Adipose tissue (tissue), 3 donors: ENCODE measurements at regions not wholly inside any gene's neighbourhood (a gene's known extent, or its start where the extent isn't known, plus 50 kb on each side); places are given as distances from the start of the nearest gene placed in this dataset.
"Not testable (repeated sequence)": the region's sequence is repeated elsewhere in the genome, so short reads cannot be mapped to it uniquely, and the experiment has no call there.

Source experiments
- H3K27ac ChIP-seq: one replicate; pipeline ENCODE4 v1.5.1; 2013; ENCODE audit warnings: low read depth, low read length
- WGBS, 3 donors: extraction: QIAGEN DNeasy Blood & Tissue Kit; methylation state at CpG; one replicate each; pipeline ENCODE4 v1.1.7; 2013; 5-methylcytosine and 5-hydroxymethylcytosine counted together
- donor health status: healthy with polysubstance abuse.
- donor health status: Bipolar disorder and iron deficiency.
- donor health status: healthy.

- 45 to 57% (median 45%) methylated on average over 4 of the region's 4 CpGs for WGBS, 3 donors
- H3K27ac ChIP-seq, result no peak overlapping the region
Observed at GRCh38 chr16:63185235-63185780, 1149.1 kb upstream of the CDH8 start.

- H3K27ac ChIP-seq, result no peak overlapping the region
- WGBS, 3 donors, result 51 to 65% (median 56%) methylated on average over 2 of the region's 2 CpGs
Observed at GRCh38 chr16:63183743-63184142, 1147.5 kb upstream of the CDH8 start.

DNA sequence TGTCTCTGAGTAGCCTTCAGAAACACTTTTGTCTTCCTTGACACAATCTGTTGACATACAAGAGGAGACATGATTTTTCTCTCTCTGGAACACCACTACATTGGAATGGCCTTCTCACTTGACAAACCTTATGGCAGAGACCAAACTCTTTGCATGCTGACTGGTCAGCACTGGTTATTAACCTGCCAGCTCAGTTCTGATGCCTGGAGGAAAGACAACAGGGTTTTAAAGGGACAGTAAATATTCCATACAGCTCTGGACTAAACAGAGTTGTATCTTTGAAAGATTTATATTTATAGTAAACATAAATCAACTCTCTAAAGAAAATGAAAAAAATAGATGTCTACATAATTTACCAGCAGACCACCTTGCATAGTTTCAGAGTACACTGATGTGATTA, 1139.1 kb upstream of the CDH8 start:
- no peak overlapping the region for H3K27ac ChIP-seq

GRCh38 chr16:63174801-63175200, 1138.6 kb upstream of the CDH8 start:
- H3K27ac ChIP-seq, result no peak overlapping the region

DNA sequence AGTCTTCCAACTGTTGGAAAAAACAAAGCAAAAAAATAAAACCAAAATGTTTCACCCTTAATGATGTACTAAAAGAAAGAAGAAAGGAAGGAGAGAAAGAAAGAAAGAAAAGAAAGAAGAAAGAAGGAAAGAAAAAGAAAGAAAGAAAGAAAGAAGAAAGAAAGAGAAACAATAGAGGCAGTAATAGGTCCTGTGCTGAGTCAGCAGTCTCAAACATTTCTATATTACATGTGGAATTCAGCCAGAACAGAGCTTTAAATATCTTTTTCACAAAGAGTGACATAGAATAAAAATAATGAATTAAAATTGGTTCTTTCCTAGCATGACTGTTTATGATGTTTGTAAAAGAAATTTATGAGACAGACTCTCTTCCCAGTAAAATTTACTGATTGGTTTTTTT, 1135.3 kb upstream of the CDH8 start:
- H3K27ac ChIP-seq, result no peak overlapping the region

GRCh38 chr16:63169100-63169499, 1132.9 kb upstream of the CDH8 start:
- 78 to 88% (median 82%) methylated on average over 2 of the region's 2 CpGs for WGBS, 3 donors
- no peak overlapping the region for H3K27ac ChIP-seq

DNA sequence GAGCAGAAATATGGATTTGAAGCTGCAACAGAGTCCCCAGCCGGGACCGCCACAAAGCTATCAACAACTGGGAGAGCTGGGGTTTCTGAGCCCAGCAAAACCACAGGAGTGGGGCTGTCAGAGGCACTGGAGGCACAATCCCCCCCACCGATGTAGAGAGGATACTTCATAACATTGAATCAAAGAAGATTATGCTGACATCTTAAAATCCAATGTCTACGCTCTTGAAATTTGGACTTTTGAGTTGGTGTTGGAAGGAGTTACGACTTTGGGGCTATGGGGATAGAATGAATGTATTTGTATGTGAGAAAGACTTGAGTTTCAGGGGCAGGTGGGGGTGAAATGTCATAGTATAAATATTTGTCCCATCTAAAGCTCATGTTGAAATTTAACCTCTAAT, 1121.6 kb upstream of the CDH8 start:
- WGBS, 3 donors, result 82 to 89% (median 87%) methylated on average over 5 of the region's 5 CpGs
- H3K27ac ChIP-seq, result no peak overlapping the region

DNA sequence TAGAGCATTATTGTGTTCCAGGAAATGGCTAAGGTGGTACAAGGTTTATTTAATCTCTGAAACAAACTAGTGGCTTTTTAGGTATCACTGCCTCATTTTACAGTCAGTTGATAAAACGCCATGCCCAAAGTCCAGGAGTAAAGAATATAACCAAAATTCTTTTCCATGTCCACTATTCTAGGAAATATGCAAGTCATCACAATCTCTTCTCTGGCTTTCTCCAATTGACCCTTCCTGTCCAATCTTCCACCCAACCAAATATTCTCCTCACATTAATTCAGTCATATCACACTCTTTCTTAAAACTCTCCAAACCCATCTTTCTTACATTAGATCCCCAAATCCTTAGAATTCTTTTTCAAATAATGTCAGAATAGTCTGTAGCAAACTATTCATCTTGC, 1110.0 kb upstream of the CDH8 start:
- H3K27ac ChIP-seq, result no peak overlapping the region
- WGBS, 3 donors, result 64 to 76% (median 76%) methylated on average over 1 of the region's 1 CpG

DNA sequence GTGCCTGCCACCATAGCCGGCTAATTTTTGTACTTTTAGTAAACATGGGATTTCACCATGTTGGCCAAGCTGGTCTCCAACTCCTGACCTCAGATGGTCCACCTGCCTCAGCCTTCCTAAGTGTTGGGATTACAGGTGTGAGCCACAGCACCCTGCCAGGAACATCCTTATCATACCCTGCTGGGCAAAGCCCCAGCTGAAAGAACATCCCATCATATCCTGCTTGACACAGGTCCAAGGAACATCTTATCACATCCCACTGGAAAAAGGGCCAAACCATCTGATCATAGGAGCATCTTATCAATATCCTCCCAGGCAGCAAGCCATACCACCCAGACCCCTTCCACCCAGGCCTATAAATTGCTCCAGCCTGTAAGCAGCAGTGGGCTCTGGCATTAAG, 1109.2 kb upstream of the CDH8 start:
- WGBS, 3 donors, result 95 to 100% (median 98%) methylated on average over 1 of the region's 1 CpG
- no peak overlapping the region for H3K27ac ChIP-seq

GRCh38 chr16:63135069-63135468, 1098.8 kb upstream of the CDH8 start:
- WGBS, 3 donors, result 73 to 84% (median 75%) methylated on average over 2 of the region's 2 CpGs
- H3K27ac ChIP-seq, result no peak overlapping the region

GRCh38 chr16:63131503-63131902, 1095.3 kb upstream of the CDH8 start:
- WGBS, 3 donors, result 76 to 86% (median 83%) methylated on average over 2 of the region's 2 CpGs
- H3K27ac ChIP-seq, result no peak overlapping the region

- WGBS, 3 donors, result 90 to 92% (median 91%) methylated on average over 4 of the region's 4 CpGs
- H3K27ac ChIP-seq, result no peak overlapping the region
Observed at GRCh38 chr16:63130942-63131341, 1094.7 kb upstream of the CDH8 start.

GRCh38 chr16:63129411-63130125, 1093.3 kb upstream of the CDH8 start:
- WGBS, 3 donors, result 95 to 97% (median 96%) methylated on average over 46 of the region's 46 CpGs
- H3K27ac ChIP-seq, result no peak overlapping the region

- H3K27ac ChIP-seq, result not testable (repeated sequence)
- WGBS, 3 donors, result 93 to 97% (median 93%) methylated on average over 22 to 23 of the region's 23 CpGs
Observed at GRCh38 chr16:63119905-63120304, 1083.7 kb upstream of the CDH8 start.

GRCh38 chr16:63100082-63100481, 1063.8 kb upstream of the CDH8 start:
- H3K27ac ChIP-seq, result no peak overlapping the region
- 91 to 96% (median 94%) methylated on average over 2 of the region's 2 CpGs for WGBS, 3 donors

GRCh38 chr16:63096857-63097256, 1060.6 kb upstream of the CDH8 start:
- WGBS, 3 donors, result 89 to 92% (median 91%) methylated on average over 5 of the region's 5 CpGs
- no peak overlapping the region for H3K27ac ChIP-seq

- H3K27ac ChIP-seq, result no peak overlapping the region
Observed at GRCh38 chr16:63092736-63093135, 1056.5 kb upstream of the CDH8 start.

DNA sequence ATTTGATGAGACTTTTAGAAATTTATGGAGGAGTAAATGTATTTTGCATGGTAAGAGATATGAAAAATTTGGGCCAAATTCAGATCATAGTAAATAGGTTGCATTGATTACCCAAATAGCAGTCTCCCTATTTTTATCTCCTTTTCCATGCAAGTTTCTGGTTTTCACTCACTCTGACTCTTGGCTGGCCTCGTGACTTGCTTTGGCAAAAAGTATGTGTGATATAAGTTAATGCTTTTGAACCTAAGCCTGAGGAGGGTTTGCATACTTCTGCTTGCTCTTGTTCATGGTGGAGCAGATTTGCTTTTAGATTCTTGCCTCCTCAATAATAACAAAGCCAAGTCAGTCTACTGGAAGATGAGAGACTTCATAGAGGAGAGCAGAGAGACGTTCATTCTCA, 1045.9 kb upstream of the CDH8 start:
- 65 to 81% (median 74%) methylated on average over 2 of the region's 2 CpGs for WGBS, 3 donors
- H3K27ac ChIP-seq, result no peak overlapping the region

- WGBS, 3 donors, result 14 to 47% (median 44%) methylated on average over 1 of the region's 1 CpG
- H3K27ac ChIP-seq, result no peak overlapping the region
Observed at GRCh38 chr16:63080746-63081145, 1044.5 kb upstream of the CDH8 start.

GRCh38 chr16:63069047-63069446, 1032.8 kb upstream of the CDH8 start:
- WGBS, 3 donors, result 38 to 56% (median 52%) methylated on average over 4 of the region's 4 CpGs
- no peak overlapping the region for H3K27ac ChIP-seq

GRCh38 chr16:63067141-63067540, 1030.9 kb upstream of the CDH8 start:
- H3K27ac ChIP-seq, result no peak overlapping the region
